ENCODE measurements at regions not wholly inside any gene's neighbourhood (a gene's known extent, or its start where the extent isn't known, plus 50 kb on each side); places are given as distances from the start of the nearest gene placed in this dataset.

GRCh38 chr18:24616653-24617052, 156.2 kb downstream of the HRH4 start:
- no peak overlapping the region for H4K91ac ChIP-seq (replicated peaks; ENCODE audit: insufficient read length, low read length)
- no peaks in the 10 kb centered on the region for H3K79me2 ChIP-seq (ENCODE audit: control insufficient read depth in 1 of 2, insufficient read depth in 2 of 2, low read length in 2 of 2)
- H3K4me1 ChIP-seq (replicated peaks in 1 of 4; ENCODE audit: control insufficient read depth in 3 of 4, insufficient read depth in 4 of 4, low read length in 3 of 4) = peaks cover 0 to 10% (median 1%) of the 10 kb centered on the region in 4 experiments; a peak in 3 of 7 replicates
- H2AK5ac ChIP-seq (ENCODE audit: low read depth, low read length) = no peak overlapping the region
- H3K9ac ChIP-seq (replicated peaks in 1 of 4; ENCODE audit: extremely low read depth in 1 of 4, low read depth in 3 of 4, low read length in 3 of 4) = no peak overlapping the region
- no peaks in the 10 kb centered on the region for H3K9me3 ChIP-seq (ENCODE audit: insufficient read depth in 2 of 2, low read depth in 1 of 2, low read length in 1 of 2)
- H2BK15ac ChIP-seq (ENCODE audit: low read length) = no peak overlapping the region
- H4K20me1 ChIP-seq (replicated peaks in 1 of 2; ENCODE audit: control insufficient read depth in 1 of 2, insufficient read depth in 2 of 2, low read length in 2 of 2) = no peaks in the 10 kb centered on the region
- H3K27ac ChIP-seq (ENCODE audit: low read depth, low read length) = no peak overlapping the region
- ChIA-PET CTCF (ENCODE audit: partially characterized antibody) (interaction anchor here (0.7 to 1.3 kb wide), 3 partner anchors 11 to 111 kb away, joined by 3 to 4 read pairs (median 3); no protein-coding TSS in a partner anchor), POLR2A (ENCODE audit: partially characterized antibody) (interaction anchor here (1.2 kb wide), 1 partner anchor 41 kb away, joined by 3 read pairs; no protein-coding TSS in a partner anchor)
- H2BK5ac ChIP-seq (ENCODE audit: low read depth, low read length) = no peak overlapping the region
- no peak overlapping the region for H3K23ac ChIP-seq (ENCODE audit: insufficient read length)
- no peak overlapping the region for H4K8ac ChIP-seq (ENCODE audit: extremely low read depth, insufficient read depth, low read length)
- no peaks in the 10 kb centered on the region for H3K23me2 ChIP-seq (ENCODE audit: low read depth, low read length)
- no peak overlapping the region for H3K4ac ChIP-seq (replicated peaks; ENCODE audit: insufficient read length, low read depth, low read length)
- H2BK20ac ChIP-seq (ENCODE audit: low read length) = no peak overlapping the region
- no peaks in the 10 kb centered on the region for H3K79me1 ChIP-seq (ENCODE audit: low read depth, low read length)
- H3K18ac ChIP-seq (ENCODE audit: extremely low read depth, low read length) = no peak overlapping the region
- no peak overlapping the region for H2BK12ac ChIP-seq (ENCODE audit: low read depth, low read length)
- 53% methylated on average over 3 of the region's 3 CpGs; no CpG with 5 or more reads in 1 of the 2 experiments for WGBS, 2 experiments (ENCODE audit: extremely low coverage in 1 of 2, insufficient coverage in 1 of 2, insufficient read length in 1 of 2, insufficient replicate concordance in 2 of 2, low coverage in 1 of 2, low lambda C conversion rate in 2 of 2, missing lambda C conversion rate in 1 of 2)
- H3K27me3 ChIP-seq (replicated peaks in 1 of 4; ENCODE audit: control insufficient read depth in 3 of 4, extremely low read depth in 1 of 4, insufficient read depth in 3 of 4, low read length in 3 of 4) = no peaks in the 10 kb centered on the region
- no peaks in the 10 kb centered on the region for H3K36me3 ChIP-seq (ENCODE audit: control insufficient read depth in 2 of 4, insufficient read depth in 4 of 4, low read length in 3 of 4)
- no peak for FAIRE-seq
- H2BK120ac ChIP-seq (replicated peaks; ENCODE audit: low read depth, low read length) = no peak overlapping the region
- H3K4me3 ChIP-seq (ENCODE audit: extremely low read depth in 1 of 4, insufficient read depth in 2 of 4, low read depth in 3 of 4, low read length in 4 of 4) = no peak overlapping the region
- no peak overlapping the region for H4K5ac ChIP-seq (ENCODE audit: insufficient read length, low read depth, low read length)
- H2AFZ ChIP-seq (ENCODE audit: low read length) = no peak overlapping the region
- no peak for DNase-seq (ENCODE audit: low read depth in 1 of 2, low spot score in 2 of 2)
- H3K14ac ChIP-seq (ENCODE audit: insufficient read length) = no peak overlapping the region
- no peak overlapping the region for H3K56ac ChIP-seq (replicated peaks; ENCODE audit: insufficient read length, low read depth, low read length)
- H3K4me2 ChIP-seq (ENCODE audit: insufficient read depth in 1 of 2, low read depth in 2 of 2, low read length in 2 of 2) = peak overlapping the region in 1 of 2 experiments; percentile 9; a peak in 1 of 4 replicates
- TF ChIP-seq EGR1 (IDR thresholded peaks at IDR 0.05; ENCODE audit: borderline replicate concordance, low read depth, low read length) (no peak), CHD1 (IDR thresholded peaks at IDR 0.05; ENCODE audit: low read depth, low read length) (no peak), TAF7 (optimal IDR thresholded peaks at IDR 0.05; ENCODE audit: borderline replicate concordance, low read depth, low read length) (no peak), SP4 (IDR thresholded peaks at IDR 0.05; ENCODE audit: low read length) (no peak)
